HFFc6 (cell line): ENCODE measurements at regions not wholly inside any gene's neighbourhood (a gene's known extent, or its start where the extent isn't known, plus 50 kb on each side); places are given as distances from the start of the nearest gene placed in this dataset.

Experiments used
- DNase-seq: peaks from one replicate; pipeline ENCODE4 v3.0.0-alpha.2; 2018
- H3K27ac Mint-ChIP-seq: 2 replicates; pipeline ENCODE4 v1.8.0; 2020; ENCODE audit warnings: mild to moderate bottlenecking, mixed read lengths
- H3K27me3 Mint-ChIP-seq: 2 replicates; pipeline ENCODE4 v1.8.0; 2021; ENCODE audit warnings: mild to moderate bottlenecking, moderate library complexity, mixed read lengths; ENCODE audit not compliant: insufficient read depth
- H3K36me3 Mint-ChIP-seq: 2 replicates; pipeline ENCODE4 v1.8.0; 2021; ENCODE audit warnings: low read depth, mixed read lengths
- H3K4me1 Mint-ChIP-seq: 2 replicates; pipeline ENCODE4 v1.8.0; 2020; ENCODE audit warnings: low read depth, mixed read lengths
- H3K4me3 Mint-ChIP-seq: 2 replicates; pipeline ENCODE4 v1.8.0; 2020; ENCODE audit warnings: mild to moderate bottlenecking, moderate library complexity, mixed read lengths
- H3K9me3 Mint-ChIP-seq: 2 replicates; pipeline ENCODE4 v1.8.0; 2020; ENCODE audit warnings: mild to moderate bottlenecking, mixed read lengths
- CTCF ChIP-seq: fragments of 200-600 bp; sonication (generic); IDR thresholded peaks from 2 replicates; pipeline ENCODE4 v1.5.0; 2021; ENCODE audit warnings: antibody characterized with exemption, mild to moderate bottlenecking

DNA sequence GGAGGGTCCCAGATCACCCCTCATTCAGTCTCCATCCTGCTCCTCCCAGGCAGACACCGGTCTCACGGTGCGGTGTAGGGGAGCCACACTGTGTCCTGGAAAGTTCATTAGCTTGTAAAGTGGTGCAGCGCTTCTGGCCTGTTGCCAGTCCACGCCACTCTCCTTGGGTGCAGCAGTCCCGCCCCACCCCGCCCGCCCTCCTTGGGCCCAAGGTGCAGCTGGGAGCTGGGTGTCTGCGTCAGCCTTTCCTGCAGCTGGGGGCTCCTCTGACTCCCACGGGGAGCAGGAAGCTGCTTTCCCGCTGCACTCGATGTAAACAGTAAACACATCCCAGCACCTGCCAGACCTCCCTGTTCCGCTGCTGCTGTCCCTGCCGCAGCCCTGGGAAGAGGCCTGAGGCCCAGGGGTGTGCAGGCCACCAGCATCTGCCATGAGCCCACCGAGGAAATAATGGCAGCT is 53.8 kb upstream of the ASB18 start:
- Mint-ChIP-seq H3K9me3 (peaks cover 4% of the 10 kb centered on the region), H3K4me3 (no peak overlapping the region), H3K27me3 (no peaks in the 10 kb centered on the region), H3K4me1 (no peaks in the 10 kb centered on the region), H3K36me3 (no peaks in the 10 kb centered on the region), H3K27ac (no peak overlapping the region)
- no peak for DNase-seq
- TF ChIP-seq CTCF, result no peak

DNA sequence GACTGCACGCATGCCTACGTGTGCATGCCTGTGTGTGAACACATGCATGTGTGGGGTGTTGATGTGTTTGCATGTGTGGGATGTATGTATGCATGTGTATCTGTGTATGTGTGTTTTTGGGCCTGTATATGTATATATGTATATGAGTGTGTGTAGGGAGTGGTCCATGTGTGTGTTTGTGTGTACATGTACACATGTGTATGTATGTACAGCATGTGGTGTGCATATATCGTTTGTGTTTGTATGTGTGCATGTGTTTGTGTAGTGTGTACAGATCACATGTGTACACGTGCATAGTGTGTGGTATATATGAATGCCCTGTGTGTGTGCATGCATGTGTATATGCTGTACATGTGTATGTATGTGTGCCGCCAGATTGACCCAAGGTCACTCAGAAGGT is 54.2 kb upstream of the ASB18 start:
- no peak overlapping the region for H3K27ac Mint-ChIP-seq
- no peaks in the 10 kb centered on the region for H3K27me3 Mint-ChIP-seq
- TF ChIP-seq CTCF, result no peak
- no peaks in the 10 kb centered on the region for H3K36me3 Mint-ChIP-seq
- no peak for DNase-seq
- H3K9me3 Mint-ChIP-seq, result peaks cover 4% of the 10 kb centered on the region
- H3K4me3 Mint-ChIP-seq, result no peak overlapping the region
- H3K4me1 Mint-ChIP-seq, result no peaks in the 10 kb centered on the region

DNA sequence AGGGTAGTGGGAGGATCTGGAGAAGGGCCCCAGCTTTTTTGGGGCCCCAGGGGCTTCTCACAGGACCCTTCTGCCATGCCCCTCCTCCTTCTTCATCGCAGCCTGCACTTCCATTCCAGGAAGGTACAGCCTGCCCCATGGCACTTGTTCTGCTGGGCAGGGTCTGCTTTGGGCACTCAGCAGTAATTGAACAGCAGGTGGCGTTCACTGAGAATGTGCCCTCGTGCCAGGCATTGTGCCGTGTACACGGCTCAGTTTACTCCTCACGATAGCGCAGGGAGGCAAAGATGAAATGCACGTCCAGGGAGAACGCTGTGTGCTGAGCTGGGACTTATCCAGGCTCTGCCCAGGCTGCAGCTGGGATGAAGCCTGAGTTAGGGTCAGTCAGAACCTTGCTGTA is 54.8 kb upstream of the ASB18 start:
- H3K4me3 Mint-ChIP-seq, result no peak overlapping the region
- DNase-seq, result no peak
- H3K27ac Mint-ChIP-seq, result no peak overlapping the region
- H3K9me3 Mint-ChIP-seq, result peaks cover 4% of the 10 kb centered on the region
- H3K4me1 Mint-ChIP-seq, result no peaks in the 10 kb centered on the region
- H3K27me3 Mint-ChIP-seq, result no peaks in the 10 kb centered on the region
- no peaks in the 10 kb centered on the region for H3K36me3 Mint-ChIP-seq
- TF ChIP-seq CTCF, result no peak

DNA sequence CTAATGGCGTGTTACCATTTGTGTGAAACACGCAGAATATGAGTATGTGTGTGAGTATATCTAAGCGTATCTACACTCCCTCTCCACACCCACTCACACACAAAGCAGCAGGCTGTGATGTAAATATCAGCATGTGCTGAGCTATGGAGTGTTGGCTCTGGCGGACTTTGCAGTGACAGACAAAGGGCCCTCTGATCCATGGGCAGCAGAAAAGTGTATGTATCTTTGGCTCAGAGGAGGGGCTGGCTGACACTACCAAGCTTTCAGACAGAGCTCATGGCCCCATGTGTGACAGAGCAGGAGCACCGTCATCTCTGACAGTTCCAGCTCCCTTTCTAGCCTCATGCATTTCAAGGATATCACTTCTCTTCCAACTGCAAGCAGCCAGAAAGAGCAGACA is 57.2 kb upstream of the ASB18 start:
- H3K4me1 Mint-ChIP-seq, result no peaks in the 10 kb centered on the region
- no peak for DNase-seq
- H3K4me3 Mint-ChIP-seq, result no peak overlapping the region
- H3K27ac Mint-ChIP-seq, result no peak overlapping the region
- TF ChIP-seq CTCF, result no peak
- H3K27me3 Mint-ChIP-seq, result no peaks in the 10 kb centered on the region; the same call in 1 of the 2 replicates
- peaks cover 10% of the 10 kb centered on the region for H3K9me3 Mint-ChIP-seq
- H3K36me3 Mint-ChIP-seq, result no peaks in the 10 kb centered on the region

- H3K4me1 Mint-ChIP-seq, result no peaks in the 10 kb centered on the region
- H3K27me3 Mint-ChIP-seq, result peaks cover 7% of the 10 kb centered on the region
- H3K36me3 Mint-ChIP-seq, result no peaks in the 10 kb centered on the region; the same call in 1 of the 2 replicates
- no peak for DNase-seq
- H3K4me3 Mint-ChIP-seq, result no peak overlapping the region
- TF ChIP-seq CTCF, result no peak
- H3K27ac Mint-ChIP-seq, result no peak overlapping the region
- H3K9me3 Mint-ChIP-seq, result peaks cover 21% of the 10 kb centered on the region
Measured at GRCh38 chr2:236333417-236334121, 69.4 kb upstream of the ASB18 start.
